Cardiac fibroblast (primary cell): ENCODE measurements at regions not wholly inside any gene's neighbourhood (a gene's known extent, or its start where the extent isn't known, plus 50 kb on each side); places are given as distances from the start of the nearest gene placed in this dataset.
"Not testable (repeated sequence)": the region's sequence is repeated elsewhere in the genome, so short reads cannot be mapped to it uniquely, and the experiment has no call there.

Source experiments
- DNase-seq, 2 donors: peaks; one replicate each; pipeline versions ENCODE4 v3.0.0 to v3.0.0-alpha.2; 2010; ENCODE audit warnings: low read depth in 2 of 2
- H3K4me3 ChIP-seq, 2 donors: replicated peaks in 1 of 2; 1 replicate in 1 of 2; 2 replicates in 1 of 2; pipeline ENCODE4 v1.5.1; 2011; ENCODE audit warnings: low read depth in 2 of 2, low read length in 2 of 2, mild to moderate bottlenecking in 2 of 2, moderate library complexity in 1 of 2
- CTCF ChIP-seq: IDR thresholded peaks from one replicate; pipeline ENCODE4 v1.5.1; 2011; ENCODE audit warnings: low read depth, mild to moderate bottlenecking, low read length, inconsistent platforms

- peak in 1 of 2 donors; percentile 48 for DNase-seq
- no peak for TF ChIP-seq CTCF
- no peak overlapping the region for H3K4me3 ChIP-seq
Observed at GRCh38 chr4:123170843-123171242, 225.8 kb upstream of the SPRY1 start.

DNA sequence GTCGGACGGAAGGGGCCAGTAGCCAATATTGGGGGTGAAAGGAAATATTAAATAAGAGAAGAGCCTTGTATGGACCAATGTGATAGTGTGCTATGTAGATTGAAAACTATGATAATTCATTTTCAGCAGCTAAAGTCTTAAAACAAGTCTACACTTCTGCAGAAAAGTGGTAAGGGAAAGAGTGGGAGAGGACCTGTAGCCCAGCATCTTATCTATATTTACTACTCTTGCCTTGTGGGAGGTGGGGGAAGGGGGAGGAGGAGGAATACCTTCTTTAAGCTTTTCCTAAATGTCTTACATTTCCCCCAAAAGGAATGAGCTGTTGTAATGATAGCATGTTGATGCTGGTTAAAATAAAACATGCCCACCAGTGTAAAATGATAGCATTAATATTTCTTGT is 220.0 kb upstream of the SPRY1 start:
- no peak overlapping the region for H3K4me3 ChIP-seq
- no peak for DNase-seq
- TF ChIP-seq CTCF: no peak

DNA sequence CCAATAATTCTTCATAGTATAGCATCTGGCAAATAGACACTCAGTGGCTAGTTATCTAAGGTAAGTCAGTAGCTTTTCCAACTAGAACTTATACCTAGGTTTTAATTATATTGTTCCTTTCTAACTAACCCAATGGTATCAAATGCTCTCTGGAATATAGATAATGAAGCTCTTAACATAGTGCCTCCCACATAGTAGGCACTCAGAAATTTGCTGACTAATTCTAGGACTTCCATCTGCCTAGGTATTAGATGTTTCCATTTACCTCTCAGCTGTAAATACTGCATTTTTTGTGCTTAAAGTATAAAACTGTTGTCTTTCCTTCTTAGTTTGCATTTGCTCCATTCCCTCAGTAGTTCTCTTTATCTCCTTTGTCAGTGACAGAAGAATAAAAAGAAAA is 214.3 kb upstream of the SPRY1 start:
- TF ChIP-seq CTCF: no peak

GRCh38 chr4:123183308-123183707 is 213.3 kb upstream of the SPRY1 start:
- no peak for TF ChIP-seq CTCF
- no peak for DNase-seq
- no peak overlapping the region for H3K4me3 ChIP-seq

More for the DNA sequence above, 214.3 kb upstream of the SPRY1 start:
- no peak overlapping the region for H3K4me3 ChIP-seq
- DNase-seq: no peak

DNA sequence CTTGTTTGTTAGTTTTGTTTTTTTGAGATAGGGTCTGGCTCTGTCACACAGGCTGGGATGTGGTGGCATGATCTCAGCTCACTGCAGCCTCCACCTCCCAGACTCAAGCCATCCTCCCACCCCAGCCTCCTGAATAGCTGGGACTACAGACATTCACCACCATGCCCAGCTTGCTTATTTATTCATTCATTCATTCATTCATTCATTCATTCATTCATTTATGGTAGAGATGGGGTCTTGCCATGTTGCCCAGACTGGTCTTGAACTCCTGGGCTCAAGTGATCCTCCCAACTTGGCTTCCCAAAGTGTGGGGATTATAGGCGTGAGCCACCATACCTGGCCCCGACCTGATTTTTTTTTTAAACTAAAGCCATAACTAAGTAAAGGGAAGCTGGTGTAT is 212.8 kb upstream of the SPRY1 start:
- not testable (repeated sequence) for DNase-seq, H3K4me3 ChIP-seq

- TF ChIP-seq CTCF: no peak
- no peak overlapping the region for H3K4me3 ChIP-seq
- DNase-seq: no peak
Observed at GRCh38 chr4:123186731-123187130, 209.9 kb upstream of the SPRY1 start.

GRCh38 chr4:123190176-123190575 is 206.4 kb upstream of the SPRY1 start:
- no peak overlapping the region for H3K4me3 ChIP-seq
- TF ChIP-seq CTCF: no peak
- no peak for DNase-seq
